ACHN (cell line): ENCODE measurements at regions not wholly inside any gene's neighbourhood (a gene's known extent, or its start where the extent isn't known, plus 50 kb on each side); places are given as distances from the start of the nearest gene placed in this dataset.

Experiments used
- DNase-seq: peaks from one replicate; pipeline ENCODE4 v3.0.0-alpha.2; 2015
- in situ Hi-C: cut with HindIII; loops from 2 replicates; pipeline ENCODE4 v1.10.0; 2017; ENCODE audit warnings: low sequenced_read_pairs, low pct_ligation_motif_present, low pct_unique_long_range_greater_than_20kb

DNA sequence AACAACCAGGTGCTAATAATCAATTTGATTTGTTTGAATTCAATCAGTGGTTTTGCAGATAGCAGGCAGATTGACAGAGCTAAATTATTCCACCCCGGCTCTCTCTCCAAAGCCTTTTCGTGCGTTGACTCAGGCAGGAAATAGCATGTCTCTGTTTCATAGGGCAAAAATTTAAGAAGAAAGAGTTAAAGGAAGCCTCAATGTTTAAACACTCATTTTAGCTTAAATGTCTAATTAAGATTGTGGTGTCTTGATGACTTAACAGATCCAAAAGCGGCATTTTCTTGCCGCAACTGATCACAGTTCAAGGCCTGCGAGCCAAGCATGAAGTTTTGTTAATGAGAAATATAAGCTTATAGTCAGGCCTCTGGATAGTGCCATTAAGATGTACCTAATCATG is 1051.1 kb upstream of the AUTS2 start:
- DNase-seq: no peak

DNA sequence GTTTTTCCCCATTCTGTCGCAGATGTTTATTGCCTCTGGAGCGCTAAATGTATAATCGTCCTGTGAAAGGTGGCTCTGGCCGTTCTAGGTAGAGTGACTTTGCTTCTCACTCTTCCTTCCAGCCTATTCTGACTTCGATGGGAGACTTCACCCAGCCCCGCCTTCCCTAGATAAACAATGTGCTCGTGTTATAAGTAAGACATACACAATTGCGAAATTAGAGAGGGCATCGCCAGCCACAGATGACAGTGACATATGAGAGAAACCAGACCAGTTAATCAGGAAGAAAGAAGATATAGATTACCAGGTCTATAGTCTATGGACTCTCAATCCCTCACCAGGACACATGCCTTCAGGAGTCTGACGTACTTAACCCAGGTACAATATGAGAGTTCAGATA is 1050.5 kb upstream of the AUTS2 start:
- DNase-seq: no peak
- in situ Hi-C loops: no loop called here

More for the DNA sequence above, 1051.1 kb upstream of the AUTS2 start:
- in situ Hi-C loops: no loop called here

DNA sequence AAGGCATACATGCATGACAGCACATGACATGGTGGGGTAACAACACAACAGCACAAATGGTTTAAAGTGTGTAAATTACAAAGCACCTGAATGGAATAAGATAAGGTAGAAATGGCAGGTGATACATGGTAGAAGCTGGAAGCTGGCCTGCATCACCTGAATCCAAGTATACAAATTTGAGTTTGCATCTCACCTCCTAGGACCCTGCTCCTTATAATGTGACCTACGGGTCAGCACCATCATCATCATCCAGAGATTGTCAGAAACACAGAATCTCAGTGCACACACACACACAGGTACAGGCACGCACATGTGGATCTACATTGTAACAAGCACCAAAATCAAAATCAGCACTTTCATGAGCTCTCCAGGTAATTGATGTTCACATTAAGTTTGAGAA is 1048.2 kb upstream of the AUTS2 start:
- DNase-seq: no peak
- in situ Hi-C loops: no loop called here

DNA sequence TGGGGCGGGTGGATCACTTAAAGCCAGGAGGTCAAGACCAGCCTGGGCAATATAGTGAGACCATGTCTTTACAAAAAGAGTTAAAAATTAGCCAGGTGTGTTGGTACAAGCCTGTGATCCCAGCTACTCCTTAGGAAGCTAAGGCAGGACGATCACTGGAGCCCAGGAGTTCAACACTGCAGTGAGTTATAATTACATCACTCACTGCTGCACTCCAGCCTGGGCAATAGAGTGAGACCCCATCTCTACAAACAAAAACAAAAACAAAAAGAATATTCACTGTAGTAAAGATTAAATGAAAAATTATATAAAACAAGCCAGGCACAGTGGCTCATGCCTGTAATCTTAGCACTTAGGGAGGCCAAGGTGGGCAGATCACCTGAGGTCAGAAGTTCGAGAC is 1047.6 kb upstream of the AUTS2 start:
- in situ Hi-C loops: no loop called here
- DNase-seq: no peak

DNA sequence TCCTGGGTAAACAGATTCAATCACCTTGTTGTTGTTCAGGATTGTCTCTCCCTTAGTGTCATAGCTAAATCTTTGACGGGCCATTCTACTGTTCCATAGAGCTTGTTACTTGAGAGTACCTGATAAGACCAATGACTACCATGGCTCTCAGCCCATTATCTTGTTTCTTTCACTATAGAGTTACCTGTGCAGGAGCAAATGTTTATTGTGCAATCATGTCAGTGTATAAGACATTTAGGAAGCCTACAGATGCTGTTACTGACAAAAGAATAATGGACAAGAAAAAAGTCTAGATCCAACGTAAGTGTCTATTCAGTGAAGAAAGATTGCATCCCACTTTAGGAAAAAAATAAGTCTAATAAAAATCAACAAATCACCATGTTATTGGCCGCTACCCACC is 1041.7 kb upstream of the AUTS2 start:
- no peak for DNase-seq
- in situ Hi-C loops: no loop called here

DNA sequence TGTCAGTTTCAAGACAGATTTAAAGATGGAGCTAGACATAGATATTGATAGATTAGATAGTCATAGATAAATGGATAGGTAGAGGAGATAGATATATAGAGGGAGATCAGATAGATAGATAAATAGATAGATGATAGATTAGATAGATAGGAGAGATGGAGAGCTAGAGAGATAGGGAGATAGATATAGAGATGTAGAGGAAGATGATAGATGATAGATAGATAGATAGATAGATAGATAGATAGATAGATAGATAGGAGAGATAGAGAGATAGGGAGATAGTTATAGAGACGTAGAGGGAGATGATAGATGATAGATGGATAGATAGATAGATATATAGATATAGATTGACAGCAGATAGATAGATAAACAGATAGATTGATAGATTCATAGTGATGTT is 1038.8 kb upstream of the AUTS2 start:
- in situ Hi-C loops: no loop called here
- DNase-seq: no peak

DNA sequence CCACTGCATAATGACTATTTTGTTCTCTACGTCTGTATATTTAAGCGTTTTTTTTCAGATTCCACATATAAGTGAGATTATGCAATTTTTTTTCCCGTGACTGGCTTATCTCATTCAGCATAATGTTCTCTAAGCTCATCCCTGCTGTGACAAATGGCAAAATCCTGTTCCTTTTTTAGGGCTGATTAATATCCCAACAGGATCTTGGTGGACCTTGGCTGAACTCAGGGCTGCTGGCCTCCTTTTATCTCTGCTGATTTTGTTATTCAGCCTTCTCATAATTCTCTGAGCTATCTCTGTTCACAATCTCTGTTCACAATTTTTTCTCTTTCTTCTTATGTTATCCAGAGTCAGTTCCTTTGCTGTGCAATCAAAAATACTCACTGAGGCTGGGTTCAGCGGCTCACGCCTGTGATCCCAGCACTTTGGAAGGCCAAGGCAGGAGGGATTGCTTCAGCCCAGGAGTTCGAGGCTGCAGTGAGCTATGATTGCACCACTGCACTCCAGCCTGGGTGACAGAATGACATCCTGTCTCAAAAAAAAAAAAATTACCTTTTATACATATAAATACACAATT is 1035.9 kb upstream of the AUTS2 start:
- no peak for DNase-seq
- in situ Hi-C loops: no loop called here

DNA sequence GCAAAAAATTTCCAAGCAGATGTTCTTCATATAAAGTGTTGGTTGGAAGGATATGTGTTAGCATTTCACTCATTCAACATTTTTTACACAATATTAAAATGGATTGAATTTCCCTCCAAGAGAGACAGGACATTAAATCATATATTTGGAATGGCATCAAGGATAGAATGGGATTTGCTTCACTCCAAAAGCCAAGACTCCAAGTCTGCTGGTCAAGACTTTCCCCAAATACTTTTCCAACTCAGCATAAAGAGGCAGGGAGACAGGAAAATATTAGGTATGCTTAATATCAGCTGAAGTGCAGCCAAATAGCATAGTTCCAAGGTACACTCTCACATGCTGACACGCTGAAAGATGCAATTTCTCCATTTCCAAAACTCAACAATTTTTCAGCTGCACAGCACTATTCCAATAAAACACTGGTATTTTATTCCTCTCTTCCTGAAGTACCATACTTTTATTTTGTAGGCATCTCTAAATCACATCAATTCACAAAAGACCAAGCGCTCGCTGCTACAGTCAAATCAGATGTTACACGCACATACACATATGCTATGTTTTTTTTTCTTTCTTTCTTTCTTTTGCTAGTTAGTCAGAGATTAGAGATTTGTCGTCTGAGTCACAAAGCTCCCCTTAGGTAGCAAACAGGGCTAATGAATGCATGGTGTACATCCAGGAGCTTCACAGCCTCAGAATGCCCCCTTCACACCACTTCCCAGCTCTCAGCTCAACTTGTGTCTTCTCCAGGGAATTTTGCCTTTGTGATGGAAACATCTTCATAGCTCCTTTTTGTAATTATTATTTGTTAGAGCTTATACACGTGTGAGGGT is 1033.8 kb upstream of the AUTS2 start:
- DNase-seq: no peak
- in situ Hi-C loops: no loop called here

DNA sequence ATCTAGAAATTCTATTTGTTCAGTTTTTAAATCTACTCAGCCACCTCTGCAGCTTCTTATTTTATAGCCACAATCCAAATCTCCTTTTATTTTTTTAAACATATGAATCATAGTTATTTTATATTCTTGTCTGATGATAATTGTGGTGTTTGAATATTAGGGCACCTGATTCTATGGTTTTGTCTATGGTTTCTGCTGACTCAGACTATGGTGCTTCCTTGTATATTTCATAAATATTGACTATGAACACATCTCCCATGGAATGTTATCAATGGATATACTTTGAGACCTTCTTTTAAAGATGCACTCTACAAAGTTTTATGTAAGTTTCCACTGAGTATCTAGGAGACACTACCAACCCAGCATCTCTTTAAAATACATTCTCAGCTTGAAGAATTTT is 1027.0 kb upstream of the AUTS2 start:
- no peak for DNase-seq
- in situ Hi-C loops: no loop called here

DNA sequence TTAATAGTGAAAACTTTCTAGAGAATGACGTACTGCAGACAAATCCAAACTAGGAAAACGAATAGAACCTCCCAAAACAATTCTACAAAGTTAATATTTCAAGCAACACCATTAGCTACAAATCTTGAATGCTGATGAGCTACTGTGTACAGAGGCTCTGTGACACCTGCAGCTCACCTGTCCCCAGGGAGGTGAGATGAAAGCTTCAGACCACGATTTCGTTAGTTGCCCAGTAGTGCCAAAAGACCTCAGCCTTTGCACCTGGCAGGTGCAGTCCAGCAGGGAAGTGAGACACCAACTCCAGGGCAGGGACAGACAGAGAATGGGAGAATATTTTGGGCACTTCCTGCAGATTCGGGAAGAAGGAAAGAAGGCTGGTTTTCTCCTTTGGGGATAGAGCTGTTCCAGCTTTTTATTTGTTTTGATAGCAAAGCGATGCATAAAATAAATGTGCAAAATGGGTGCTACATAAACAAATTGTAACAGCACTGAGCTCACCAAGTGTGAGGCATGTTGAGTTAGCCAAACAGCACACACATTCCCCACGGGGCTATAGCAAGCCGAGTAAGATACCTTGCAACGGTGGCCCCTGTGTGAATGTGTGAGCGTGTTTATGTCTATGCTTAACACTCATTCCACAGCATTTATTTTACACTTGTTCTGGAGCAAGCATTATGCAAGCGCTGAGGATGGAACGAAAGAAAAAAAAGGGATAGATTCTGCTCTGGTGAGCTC is 1024.8 kb upstream of the AUTS2 start:
- in situ Hi-C loops: no loop called here
- no peak for DNase-seq

DNA sequence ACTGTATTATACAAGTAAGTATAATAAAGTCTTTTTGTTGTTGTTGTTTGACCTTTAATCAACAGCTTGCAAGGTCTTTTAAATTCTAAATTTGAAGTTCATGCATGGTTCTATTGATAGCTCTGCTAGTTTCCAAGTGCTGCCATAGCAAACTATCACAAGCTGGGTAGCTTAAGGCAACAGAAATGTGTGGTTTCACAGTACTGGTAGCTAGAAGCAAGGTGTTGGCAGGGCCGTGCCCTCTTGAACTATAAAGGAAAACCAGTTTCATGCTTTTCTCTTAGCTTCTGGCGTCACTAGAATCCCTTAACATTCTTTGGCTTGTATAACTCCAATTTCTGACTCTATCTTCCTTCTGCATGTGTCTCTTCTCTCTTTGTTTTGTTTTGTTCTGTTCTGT is 1021.9 kb upstream of the AUTS2 start:
- no peak for DNase-seq
- in situ Hi-C loops: no loop called here

DNA sequence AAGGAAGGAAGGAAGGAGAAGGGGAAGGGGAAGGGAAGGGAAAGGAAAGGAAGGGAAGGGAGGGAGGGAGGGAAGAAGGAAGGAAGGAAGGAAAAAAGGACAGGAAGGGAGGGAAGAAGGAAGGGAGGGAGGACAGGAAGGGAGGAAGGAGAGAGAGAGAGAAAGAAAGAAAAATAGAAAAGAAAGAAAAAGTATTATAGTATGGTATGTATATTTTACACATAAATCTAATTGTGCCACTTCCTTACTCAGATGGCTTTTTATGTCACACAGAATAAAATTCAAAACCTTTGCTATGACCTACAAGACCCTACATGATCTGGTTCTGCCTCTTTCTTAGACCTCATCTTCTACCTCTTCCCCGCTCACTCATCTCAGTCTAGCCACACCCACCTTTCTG is 1016.9 kb upstream of the AUTS2 start:
- in situ Hi-C loops: no loop called here
- no peak for DNase-seq

DNA sequence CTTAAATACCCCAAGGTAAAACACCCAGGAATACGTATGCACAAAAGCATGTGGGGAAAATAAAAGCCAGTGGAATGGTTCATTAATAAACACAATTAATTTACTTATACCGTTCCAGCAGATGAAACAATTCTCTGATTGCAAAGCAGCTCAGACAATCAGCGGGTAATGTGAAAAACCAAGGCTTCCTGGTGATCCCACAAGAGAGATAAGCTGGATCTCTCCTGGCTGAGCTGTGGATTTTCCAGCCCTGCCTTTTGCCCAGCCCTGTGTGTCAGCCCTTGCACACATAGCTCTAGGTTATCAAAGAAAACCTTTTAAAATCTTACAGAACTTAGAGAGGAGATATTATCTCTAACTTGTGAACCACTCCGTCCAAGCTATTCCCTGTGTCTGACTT is 1010.7 kb upstream of the AUTS2 start:
- DNase-seq: no peak
- in situ Hi-C loops: no loop called here

DNA sequence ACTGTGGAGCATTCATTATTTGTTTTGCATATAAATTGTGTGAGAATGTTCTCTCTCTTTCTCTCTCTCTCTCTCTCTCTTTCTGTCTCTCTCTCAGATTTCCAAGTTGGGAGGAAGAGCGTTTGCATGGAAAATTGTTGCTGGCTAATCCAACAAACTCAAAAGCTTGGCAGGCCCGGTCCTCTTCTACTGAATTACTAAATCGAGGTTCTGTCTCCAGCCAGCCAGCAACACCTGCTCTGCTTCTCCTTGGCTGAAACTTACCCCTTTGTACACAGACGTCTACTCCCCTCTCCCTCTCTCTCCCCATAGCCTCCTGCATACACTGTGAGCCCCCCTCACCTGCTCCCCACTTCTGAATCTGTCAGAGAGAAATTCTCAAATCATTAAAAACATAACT is 996.4 kb upstream of the AUTS2 start:
- no peak for DNase-seq
- in situ Hi-C loops: no loop called here

DNA sequence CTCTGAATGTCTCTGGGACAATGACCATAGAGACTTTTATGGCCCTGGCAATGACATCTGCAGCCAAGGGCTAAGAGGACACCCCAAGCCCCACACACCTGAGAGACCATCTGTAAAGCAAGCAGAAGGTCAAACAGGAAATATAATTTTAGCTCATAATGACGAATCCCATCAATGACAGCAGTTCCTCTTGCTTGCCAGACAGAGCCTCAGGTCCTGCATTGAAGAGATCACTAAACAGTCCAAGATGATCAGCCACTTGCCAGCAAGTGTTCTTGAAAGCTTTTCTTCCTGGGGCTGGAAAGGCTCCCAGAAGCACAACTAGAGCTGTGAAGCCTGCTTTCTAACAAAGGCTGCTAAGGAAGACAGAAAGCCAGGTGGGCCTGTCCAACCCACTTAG is 993.7 kb upstream of the AUTS2 start:
- in situ Hi-C loops: no loop called here

DNA sequence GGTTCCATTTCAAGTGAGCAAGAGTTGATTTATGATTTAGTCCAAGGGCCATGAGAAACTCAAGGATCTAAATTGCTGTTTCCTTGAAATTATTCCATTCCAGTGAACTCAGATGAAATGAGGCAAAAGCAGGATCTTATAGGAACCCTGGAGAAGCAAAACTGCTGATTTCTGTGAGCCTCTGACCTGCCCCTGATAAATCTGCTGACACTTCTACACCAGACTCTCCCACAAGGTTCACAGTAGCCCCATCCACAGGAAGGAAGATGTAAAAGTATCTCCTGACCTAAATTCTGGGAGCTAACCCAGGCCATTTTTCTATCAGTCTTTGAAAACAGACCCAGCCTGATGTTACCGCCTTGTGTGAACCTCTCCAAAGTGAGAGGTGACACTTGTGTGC is 987.6 kb upstream of the AUTS2 start:
- in situ Hi-C loops: no loop called here
- DNase-seq: no peak

More for the DNA sequence above, 993.7 kb upstream of the AUTS2 start:
- DNase-seq: no peak

DNA sequence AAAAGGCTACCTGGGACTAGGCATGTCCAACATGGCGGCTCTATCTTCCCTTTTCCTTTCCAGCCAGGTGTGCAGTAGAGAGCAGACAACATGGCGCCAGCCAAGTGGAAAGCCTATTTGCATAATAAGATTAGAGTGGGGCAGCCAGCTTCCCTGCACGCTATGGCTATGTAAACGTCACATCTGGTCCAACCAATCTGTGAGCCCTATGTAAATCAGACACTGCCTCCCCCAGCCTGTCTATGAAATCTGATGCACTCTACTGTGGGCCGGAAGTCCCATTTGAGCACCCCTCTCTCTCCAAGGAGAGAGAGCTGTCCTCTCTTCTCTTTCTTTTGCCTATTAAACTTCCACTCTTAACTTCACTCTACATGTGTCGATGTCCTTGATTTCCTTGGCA is 984.9 kb upstream of the AUTS2 start:
- in situ Hi-C loops: no loop called here
- DNase-seq: no peak

DNA sequence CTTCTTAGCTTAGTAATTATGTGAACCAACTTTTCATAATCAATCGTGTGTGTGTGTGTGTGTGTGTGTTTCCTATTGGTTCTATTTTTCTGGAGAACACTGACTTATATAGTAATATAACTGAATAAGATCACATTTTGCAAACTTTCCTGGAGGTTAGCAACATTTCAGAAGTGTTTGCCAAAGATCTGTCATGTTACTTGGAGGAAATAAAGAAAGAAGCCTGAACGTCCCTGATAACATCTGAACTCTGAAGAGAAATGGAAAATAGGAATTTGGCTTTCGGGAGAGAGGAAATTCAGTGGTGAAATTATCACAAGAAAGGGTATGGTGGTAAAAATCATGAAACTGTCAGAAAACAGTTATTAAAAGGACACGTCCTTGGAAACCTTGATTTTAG is 984.4 kb upstream of the AUTS2 start:
- in situ Hi-C loops: no loop called here
- DNase-seq: no peak

DNA sequence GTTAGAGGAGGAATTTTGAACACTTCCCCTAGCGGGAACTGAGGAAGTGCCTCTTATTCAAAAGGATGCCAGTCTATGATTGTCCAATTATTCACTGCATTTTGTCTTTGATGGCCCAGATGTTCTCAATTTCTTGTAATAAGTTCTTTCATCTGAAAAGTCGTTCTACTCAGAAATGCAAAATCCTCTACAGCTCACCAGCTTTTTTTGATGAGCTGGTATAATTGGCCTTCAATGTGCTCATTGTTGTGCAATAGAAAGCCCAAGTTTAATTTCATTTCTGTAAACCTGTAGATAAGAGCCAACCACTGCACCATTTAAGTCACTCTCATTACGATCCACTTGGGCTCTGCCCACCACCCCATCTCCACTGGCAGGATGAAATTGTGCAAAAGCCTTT is 978.7 kb upstream of the AUTS2 start:
- in situ Hi-C loops: no loop called here
- DNase-seq: no peak

DNA sequence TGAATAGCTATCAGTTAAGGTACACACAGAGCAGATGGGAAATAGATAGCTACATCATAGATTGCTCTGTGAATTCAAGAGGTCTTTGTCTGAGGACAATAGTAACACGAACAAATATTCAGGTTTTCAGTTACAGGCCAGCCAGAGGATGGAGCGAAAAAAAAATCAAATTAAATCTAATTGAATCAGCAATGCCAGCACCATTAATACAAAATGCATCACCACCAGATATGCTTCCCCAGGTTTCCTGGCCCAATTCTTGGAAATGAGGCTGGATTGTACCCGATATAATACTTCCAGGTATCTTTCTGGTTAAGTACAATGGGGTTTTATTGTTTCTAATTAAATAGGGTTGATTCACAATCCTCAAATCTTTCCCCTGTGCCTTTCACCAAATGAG is 975.8 kb upstream of the AUTS2 start:
- in situ Hi-C loops: no loop called here
- DNase-seq: no peak
